IMR-90 (cell line): ENCODE measurements at regions not wholly inside any gene's neighbourhood (a gene's known extent, or its start where the extent isn't known, plus 50 kb on each side); places are given as distances from the start of the nearest gene placed in this dataset.

Source experiments
- ATAC-seq: fragments of 200-7000 bp; cut with Tn5 transposase; 2 replicates; pipeline ENCODE4 v1.9.1; 2020; ENCODE audit warnings: low read depth, mild to moderate bottlenecking, moderate library complexity
- BruUV-seq: library from RNA; stranded (reverse); fragments of 400-500 nt; replicated peaks from 2 replicates; lab custom pipeline; 2021; lab: Mats Ljungman, UMichigan
- CTCF ChIA-PET: fragments of 300-600 bp; formaldehyde crosslinking; extraction: SDS; loops from one replicate; lab custom pipeline; 2021; ENCODE audit warnings: antibody characterized with exemption; lab: Yijun Ruan, JAX
- POLR2A ChIA-PET: fragments of 300-600 bp; sonication (Branson Sonifier 250); formaldehyde crosslinking; loops from one replicate; lab custom pipeline; 2022; ENCODE audit warnings: antibody characterized with exemption; ENCODE audit not compliant: unreplicated experiment; lab: Charles Lee
- DNase-seq: peaks from one replicate; pipeline ENCODE4 v3.0.0; 2013
- H2AFZ ChIP-seq: replicated peaks from 2 replicates; pipeline ENCODE3; 2013; ENCODE audit warnings: low read length, mild to moderate bottlenecking; ENCODE audit not compliant: poor library complexity
- H2AK5ac ChIP-seq: 2 replicates; pipeline ENCODE4 v1.6.1; 2013; ENCODE audit warnings: low read depth, low read length, inconsistent platforms
- H2AK9ac ChIP-seq: replicated peaks from 2 replicates; pipeline ENCODE3; 2013; ENCODE audit warnings: mild to moderate bottlenecking, low read depth, low read length, moderate library complexity; ENCODE audit not compliant: poor library complexity
- H2BK120ac ChIP-seq: 2 replicates; pipeline ENCODE4 v1.6.1; 2013; ENCODE audit warnings: low read depth, low read length, inconsistent platforms
- H2BK15ac ChIP-seq: 3 replicates; pipeline ENCODE4 v1.6.1; 2013; ENCODE audit warnings: low read depth, low read length, inconsistent platforms
- H2BK20ac ChIP-seq: 2 replicates; pipeline ENCODE4 v1.6.1; 2013; ENCODE audit warnings: low read depth, mild to moderate bottlenecking, inconsistent platforms, low read length, moderate library complexity
- H2BK5ac ChIP-seq: 2 replicates; pipeline ENCODE4 v1.6.1; 2013; ENCODE audit warnings: mild to moderate bottlenecking, low read depth, low read length, inconsistent platforms; ENCODE audit not compliant: poor library complexity, severe bottlenecking
- H3K14ac ChIP-seq: replicated peaks from 2 replicates; pipeline ENCODE4 v1.6.1; 2013; ENCODE audit warnings: low read depth, low read length, inconsistent platforms
- H3K18ac ChIP-seq: 2 replicates; pipeline ENCODE4 v1.6.1; 2013; ENCODE audit warnings: low read depth, low read length, control low read depth
- H3K23ac ChIP-seq: 2 replicates; pipeline ENCODE4 v1.6.1; 2013; ENCODE audit warnings: low read depth, low read length, inconsistent platforms
- H3K27ac ChIP-seq: 2 replicates; pipeline ENCODE4 v1.5.1; 2013; ENCODE audit warnings: mild to moderate bottlenecking, control low read depth, low read length; ENCODE audit not compliant: insufficient read depth
- H3K27me3 ChIP-seq: 2 replicates; pipeline ENCODE4 v1.6.1; 2013; ENCODE audit warnings: low read length; ENCODE audit not compliant: control insufficient read depth, insufficient read depth
- H3K36me3 ChIP-seq: 2 replicates; pipeline ENCODE4 v1.6.1; 2013; ENCODE audit warnings: low read length, mixed read lengths; ENCODE audit not compliant: control insufficient read depth, insufficient read depth
- H3K4ac ChIP-seq: 2 replicates; pipeline ENCODE4 v1.6.1; 2013; ENCODE audit warnings: low read depth, low read length, inconsistent platforms
- H3K4me1 ChIP-seq: 2 replicates; pipeline ENCODE4 v1.6.1; 2013; ENCODE audit warnings: low read length, mixed read lengths; ENCODE audit not compliant: control insufficient read depth, insufficient read depth
- H3K4me2 ChIP-seq: 2 replicates; pipeline ENCODE4 v1.6.1; 2013; ENCODE audit warnings: low read depth, mild to moderate bottlenecking, control low read depth, low read length, moderate library complexity
- H3K4me3 ChIP-seq: 2 replicates; pipeline ENCODE4 v1.5.1; 2013; ENCODE audit warnings: low read depth, mild to moderate bottlenecking, control low read depth, low read length, moderate library complexity; ENCODE audit not compliant: insufficient read depth
- H3K56ac ChIP-seq: 2 replicates; pipeline ENCODE4 v1.6.1; 2013; ENCODE audit warnings: low read length, inconsistent platforms; ENCODE audit not compliant: insufficient read depth; ENCODE audit errors: extremely low read depth
- H3K79me1 ChIP-seq, 2 experiments: 2 replicates each; pipeline ENCODE4 v1.6.1; 2013; ENCODE audit warnings: low read length in 2 of 2, inconsistent platforms in 1 of 2, low read depth in 1 of 2
- H3K9ac ChIP-seq: 2 replicates; pipeline ENCODE4 v1.6.1; 2013; ENCODE audit warnings: low read depth, low read length, control low read depth
- H3K9me1 ChIP-seq: 2 replicates; pipeline ENCODE4 v1.6.1; 2013; ENCODE audit warnings: low read length, inconsistent platforms; ENCODE audit not compliant: insufficient read depth
- H3K9me3 ChIP-seq: 2 replicates; pipeline ENCODE4 v1.6.1; 2013; ENCODE audit warnings: low read length; ENCODE audit not compliant: control insufficient read depth, insufficient read depth
- H4K20me1 ChIP-seq: 2 replicates; pipeline ENCODE4 v1.6.1; 2013; ENCODE audit warnings: low read length, inconsistent platforms; ENCODE audit not compliant: insufficient read depth
- H4K5ac ChIP-seq: 2 replicates; pipeline ENCODE4 v1.6.1; 2013; ENCODE audit warnings: mild to moderate bottlenecking, low read depth, low read length, control low read depth
- H4K8ac ChIP-seq, 2 experiments: 2 replicates each; pipeline ENCODE4 v1.6.1; 2013; ENCODE audit warnings: low read depth in 2 of 2, low read length in 2 of 2, control low read depth in 1 of 2, inconsistent platforms in 1 of 2
- H4K91ac ChIP-seq: 2 replicates; pipeline ENCODE4 v1.6.1; 2013; ENCODE audit warnings: low read depth, low read length, inconsistent platforms; ENCODE audit not compliant: insufficient read depth
- CHD1 ChIP-seq: IDR thresholded peaks from 2 replicates; pipeline ENCODE4 v1.6.1; 2012; ENCODE audit warnings: low read depth, low read length, improper control_type of control experiment
- CTCF ChIP-seq: conservative IDR thresholded peaks from 2 replicates; pipeline ENCODE4 v1.5.1; 2012; ENCODE audit warnings: mild to moderate bottlenecking, low read depth, low read length, improper control_type of control experiment
- FOS ChIP-seq: fragments of 150-350 bp; IDR thresholded peaks from 2 replicates; pipeline ENCODE4 v1.6.1; 2016; ENCODE audit warnings: low read depth, low read length
- NFE2L2 ChIP-seq: fragments of 150-350 bp; IDR thresholded peaks from 2 replicates; pipeline ENCODE4 v1.6.1; 2016; ENCODE audit warnings: low read depth, mild to moderate bottlenecking, low read length
- RCOR1 ChIP-seq: IDR thresholded peaks from 2 replicates; pipeline ENCODE4 v1.6.1; 2012; ENCODE audit warnings: mild to moderate bottlenecking, low read length, improper control_type of control experiment; ENCODE audit not compliant: insufficient replicate concordance
- SMC3 ChIP-seq: fragments of 150-350 bp; IDR thresholded peaks from 2 replicates; pipeline ENCODE4 v1.6.1; 2016; ENCODE audit warnings: low read depth, mild to moderate bottlenecking, antibody characterized with exemption, low read length, moderate library complexity
- USF2 ChIP-seq: fragments of 150-350 bp; IDR thresholded peaks from 2 replicates; pipeline ENCODE4 v1.6.1; 2017; ENCODE audit warnings: mild to moderate bottlenecking, antibody characterized with exemption, low read length, low read depth
- WGBS, 2 experiments: methylation state at CpG; one replicate each; pipeline versions ENCODE4 v1.1.5 to v1.1.7; 2013; ENCODE audit warnings: missing lambda C conversion rate in 2 of 2; ENCODE audit not compliant: insufficient read length in 1 of 2; ENCODE audit errors: extremely low coverage in 2 of 2; 5-methylcytosine and 5-hydroxymethylcytosine counted together
- dilution Hi-C: fragments of 300-500 bp; cut with HindIII; formaldehyde crosslinking; loops from one replicate; pipeline ENCODE4 v1.14.3; 2018; ENCODE audit warnings: low sequenced_read_pairs; ENCODE audit not compliant: unreplicated experiment
- in situ Hi-C: fragments of 300-500 bp; cut with MboI; formaldehyde crosslinking; loops from 3 replicates; pipeline ENCODE4 v1.14.3; 2019; ENCODE audit warnings: low sequenced_read_pairs, inconsistent platforms, mixed read lengths
- intact Hi-C: fragments of 100-400 bp; cut with micrococcal nuclease; formaldehyde crosslinking; loops from 2 replicates; pipeline ENCODE4 v1.10.0; 2022

GRCh38 chr21:27779606-27780005, 812.7 kb upstream of the ADAMTS5 start:
- H2AK9ac ChIP-seq, result no peak overlapping the region
- H4K20me1 ChIP-seq, result no peaks in the 10 kb centered on the region
- no peak overlapping the region for H4K91ac ChIP-seq
- no peak overlapping the region for H2BK120ac ChIP-seq
- no peaks in the 10 kb centered on the region for H3K79me1 ChIP-seq
- H3K4ac ChIP-seq, result no peak overlapping the region
- no peak overlapping the region for H3K14ac ChIP-seq
- H3K4me2 ChIP-seq, result no peak overlapping the region
- no peak overlapping the region for H3K56ac ChIP-seq
- intact Hi-C loops, result no loop called here
- H3K9me3 ChIP-seq, result no peaks in the 10 kb centered on the region
- H2BK15ac ChIP-seq, result no peak overlapping the region
- no CpG with 5 or more reads among the region's 2 CpGs for WGBS, 2 experiments
- H3K18ac ChIP-seq, result no peak overlapping the region
- no peak overlapping the region for H3K9ac ChIP-seq
- no peak overlapping the region for H2AK5ac ChIP-seq
- ChIA-PET POLR2A (no interaction called here), CTCF (no interaction called here)
- H2AFZ ChIP-seq, result no peak overlapping the region
- H3K9me1 ChIP-seq, result no peaks in the 10 kb centered on the region
- dilution Hi-C loops, result no loop called here
- TF ChIP-seq CTCF (no peak), SMC3 (no peak), CHD1 (no peak), NFE2L2 (no peak), FOS (no peak), RCOR1 (no peak), USF2 (no peak)
- BruUV-seq, result no TSS peak
- no peak overlapping the region for H3K23ac ChIP-seq
- no peak overlapping the region for H4K8ac ChIP-seq
- ATAC-seq, result no peak
- H3K4me3 ChIP-seq, result no peak overlapping the region
- in situ Hi-C loops, result no loop called here
- H4K5ac ChIP-seq, result no peak overlapping the region
- no peaks in the 10 kb centered on the region for H3K36me3 ChIP-seq
- peaks cover 3% of the 10 kb centered on the region; the same call in 1 of the 2 replicates for H3K4me1 ChIP-seq
- no peak overlapping the region for H2BK20ac ChIP-seq
- DNase-seq, result no peak
- no peaks in the 10 kb centered on the region for H3K27me3 ChIP-seq
- no peak overlapping the region for H2BK5ac ChIP-seq
- no peak overlapping the region for H3K27ac ChIP-seq
